Lower leg skin (tissue), 4 donors: ENCODE measurements at regions not wholly inside any gene's neighbourhood (a gene's known extent, or its start where the extent isn't known, plus 50 kb on each side); places are given as distances from the start of the nearest gene placed in this dataset.

Experiments
- DNase-seq, 2 donors: peaks; one replicate each; pipeline ENCODE4 v3.0.0-alpha.2; 2019; ENCODE audit warnings: low spot score in 2 of 2
- H3K4me3 ChIP-seq: fragments of 200-600 bp; sonication (generic); 2 replicates; pipeline ENCODE4 v1.5.1; 2017; ENCODE audit warnings: mild to moderate bottlenecking, low read depth; ENCODE audit not compliant: poor library complexity, severe bottlenecking
- POLR2A ChIP-seq, 2 donors: fragments of 450-650 bp; IDR thresholded peaks; one replicate each; pipeline ENCODE4 v1.6.1; 2016 to 2017; ENCODE audit warnings: antibody characterized with exemption in 2 of 2, mild to moderate bottlenecking in 1 of 2, moderate library complexity in 1 of 2
- WGBS, 2 donors: methylation state at CpG; one replicate each; pipeline ENCODE4 v1.1.5; 2018; 5-methylcytosine and 5-hydroxymethylcytosine counted together
- intact Hi-C: fragments of 100-400 bp; cut with DNase I; formaldehyde crosslinking; loops from one replicate; pipeline ENCODE4 v1.15.0; 2023; ENCODE audit warnings: low total_unique reads
- TF ChIP-seq, protein P1 (sequence below), 3 donors: fragments of 450-650 bp; IDR thresholded peaks; one replicate each; pipeline ENCODE4 v1.5.1; 2016; ENCODE audit warnings: antibody characterized with exemption in 3 of 3, mild to moderate bottlenecking in 3 of 3, moderate library complexity in 2 of 3

DNA sequence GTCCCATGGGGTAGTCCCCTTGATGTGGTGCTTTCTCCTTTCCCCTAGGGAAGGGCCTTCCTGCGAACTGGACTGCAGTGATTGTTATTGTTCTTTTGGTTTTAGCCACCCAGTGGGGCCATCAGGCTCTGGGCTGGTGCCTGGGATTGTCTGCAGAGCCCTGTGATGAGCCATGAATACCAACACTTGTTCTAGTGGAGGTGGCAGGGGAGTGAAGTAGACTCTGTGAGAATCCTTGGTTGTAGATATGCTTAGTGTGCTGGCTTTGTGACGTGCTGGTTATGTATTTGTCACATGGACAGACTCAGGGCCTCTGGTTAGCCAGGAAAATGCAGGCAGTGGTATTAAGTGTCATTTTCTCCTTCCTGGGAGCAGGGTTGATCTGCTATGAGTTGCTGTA is 51.8 kb upstream of the NDUFB4 start:
- H3K4me3 ChIP-seq = no peak overlapping the region
- DNase-seq = no peak
- 83 to 94% methylated on average over 2 of the region's 2 CpGs for WGBS, 2 donors
- TF ChIP-seq, protein P1, sequence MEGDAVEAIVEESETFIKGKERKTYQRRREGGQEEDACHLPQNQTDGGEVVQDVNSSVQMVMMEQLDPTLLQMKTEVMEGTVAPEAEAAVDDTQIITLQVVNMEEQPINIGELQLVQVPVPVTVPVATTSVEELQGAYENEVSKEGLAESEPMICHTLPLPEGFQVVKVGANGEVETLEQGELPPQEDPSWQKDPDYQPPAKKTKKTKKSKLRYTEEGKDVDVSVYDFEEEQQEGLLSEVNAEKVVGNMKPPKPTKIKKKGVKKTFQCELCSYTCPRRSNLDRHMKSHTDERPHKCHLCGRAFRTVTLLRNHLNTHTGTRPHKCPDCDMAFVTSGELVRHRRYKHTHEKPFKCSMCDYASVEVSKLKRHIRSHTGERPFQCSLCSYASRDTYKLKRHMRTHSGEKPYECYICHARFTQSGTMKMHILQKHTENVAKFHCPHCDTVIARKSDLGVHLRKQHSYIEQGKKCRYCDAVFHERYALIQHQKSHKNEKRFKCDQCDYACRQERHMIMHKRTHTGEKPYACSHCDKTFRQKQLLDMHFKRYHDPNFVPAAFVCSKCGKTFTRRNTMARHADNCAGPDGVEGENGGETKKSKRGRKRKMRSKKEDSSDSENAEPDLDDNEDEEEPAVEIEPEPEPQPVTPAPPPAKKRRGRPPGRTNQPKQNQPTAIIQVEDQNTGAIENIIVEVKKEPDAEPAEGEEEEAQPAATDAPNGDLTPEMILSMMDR (IDR thresholded peaks at IDR 0.05) = no peak
- no peak for TF ChIP-seq POLR2A (IDR thresholded peaks at IDR 0.05)
- intact Hi-C loops = no loop called here

DNA sequence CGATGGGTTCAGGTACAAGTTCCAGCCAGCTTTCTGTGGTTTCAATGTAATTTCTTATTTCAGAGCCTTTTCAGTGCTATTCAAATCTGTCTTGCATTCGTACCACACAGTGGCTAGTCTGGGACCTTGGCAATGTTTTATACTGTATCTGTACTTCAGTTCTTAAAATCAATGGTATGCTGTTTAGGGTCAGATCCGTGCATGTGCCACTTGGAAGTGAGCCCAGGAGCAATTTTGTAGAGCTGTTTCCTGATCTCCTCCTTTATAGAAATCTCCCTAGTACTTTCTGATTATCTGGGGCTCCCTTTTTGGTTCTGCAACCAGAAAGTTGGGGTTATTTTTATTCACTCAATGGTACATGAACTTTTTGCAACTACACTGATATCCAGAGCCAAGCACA is 59.5 kb upstream of the NDUFB4 start:
- TF ChIP-seq, protein P1 (IDR thresholded peaks at IDR 0.05) = no peak
- no peak for TF ChIP-seq POLR2A (IDR thresholded peaks at IDR 0.05)
- 41 to 48% methylated on average over 3 of the region's 3 CpGs for WGBS, 2 donors
- DNase-seq = no peak
- intact Hi-C loops = no loop called here
- H3K4me3 ChIP-seq = no peak overlapping the region

DNA sequence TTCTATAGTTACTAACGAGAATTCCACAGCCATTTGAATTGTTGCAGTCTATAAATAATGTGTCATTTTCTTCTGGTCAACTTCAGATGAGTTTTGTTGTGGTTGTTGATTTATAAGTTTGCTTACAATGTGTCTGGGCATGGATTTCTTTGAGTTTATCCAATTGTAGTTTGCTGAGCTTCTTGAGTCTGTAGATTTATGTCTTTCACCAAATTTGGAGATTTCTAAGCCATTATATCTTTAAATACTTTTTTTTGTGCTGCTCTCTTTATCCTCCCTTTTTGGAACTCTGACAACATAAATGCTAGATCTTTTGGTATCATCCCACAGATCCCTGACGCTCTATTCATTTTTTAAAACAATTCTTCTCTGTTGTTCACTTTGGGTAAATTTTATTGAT is 63.2 kb upstream of the NDUFB4 start:
- intact Hi-C loops = no loop called here
- no peak for DNase-seq
- H3K4me3 ChIP-seq = no peak overlapping the region
- 65 to 73% methylated on average over 2 of the region's 2 CpGs for WGBS, 2 donors
- TF ChIP-seq, protein P1 (IDR thresholded peaks at IDR 0.05) = no peak
- no peak for TF ChIP-seq POLR2A (IDR thresholded peaks at IDR 0.05)

DNA sequence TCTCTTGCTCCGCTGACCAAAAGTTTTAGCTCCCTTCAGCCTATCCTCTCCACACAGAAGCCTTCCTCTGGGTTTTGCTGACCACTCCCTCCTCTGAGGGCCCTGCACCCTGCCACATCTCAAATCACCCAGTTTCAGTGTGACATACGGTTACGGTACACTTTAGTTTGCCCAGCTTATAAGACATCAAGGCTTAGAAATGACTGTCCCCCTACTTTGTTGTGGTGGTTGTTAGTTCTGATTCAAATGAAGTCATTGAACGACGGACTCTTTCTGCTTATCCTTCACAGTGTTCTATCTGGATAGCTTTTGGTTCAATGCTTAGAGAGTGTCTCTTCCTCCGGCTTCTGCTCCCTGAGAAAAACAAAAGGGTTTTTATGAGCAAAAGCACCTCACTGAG is 68.0 kb upstream of the NDUFB4 start:
- TF ChIP-seq POLR2A (IDR thresholded peaks at IDR 0.05) = no peak
- TF ChIP-seq, protein P1 (IDR thresholded peaks at IDR 0.05) = no peak
- no peak overlapping the region for H3K4me3 ChIP-seq
- WGBS, 2 donors = 88 to 95% methylated on average over 6 of the region's 6 CpGs
- no peak for DNase-seq
- intact Hi-C loops = no loop called here

DNA sequence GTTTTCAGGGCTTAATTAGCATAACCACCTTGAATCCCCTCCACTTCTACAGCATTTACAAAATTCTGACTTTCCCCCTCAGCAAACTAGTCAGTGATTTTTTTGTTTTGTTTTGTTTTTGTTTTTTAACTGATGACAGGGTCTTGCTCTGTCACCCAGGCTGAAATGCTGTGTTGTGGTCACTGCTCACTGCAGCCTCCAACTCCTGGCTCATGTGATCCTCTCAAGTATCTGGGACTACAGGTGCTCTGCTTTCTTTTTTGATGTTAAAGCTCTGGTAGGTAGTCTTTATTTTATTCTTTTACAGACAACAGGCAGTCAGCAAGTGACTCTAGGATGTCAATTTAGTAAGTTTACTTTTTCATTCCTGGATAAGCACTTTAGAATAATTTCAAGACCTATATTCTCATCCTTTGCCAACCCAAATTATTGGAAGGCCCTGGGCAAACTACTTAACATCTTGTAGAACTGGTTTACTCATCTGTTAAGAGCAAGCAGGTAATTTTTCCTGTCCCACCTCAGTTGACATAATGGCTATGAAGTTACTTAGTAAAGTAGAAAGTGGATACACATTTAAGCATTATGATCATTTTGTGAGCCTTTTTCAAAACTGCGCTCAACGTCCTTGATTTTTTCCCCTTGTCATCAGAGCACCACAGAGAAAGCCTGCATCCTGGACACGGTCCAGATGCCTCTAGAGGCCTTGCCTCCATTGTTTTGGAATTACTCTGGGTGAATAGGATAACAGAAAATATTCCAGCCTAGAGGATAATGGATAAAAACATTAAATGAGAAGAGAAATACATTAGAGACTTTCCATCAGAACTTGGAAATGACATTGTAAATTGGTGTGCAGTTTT is 69.9 kb upstream of the NDUFB4 start:
- intact Hi-C loops = no loop called here
- no peak overlapping the region for H3K4me3 ChIP-seq
- 53 to 54% methylated on average over 3 of the region's 3 CpGs for WGBS, 2 donors
- no peak for TF ChIP-seq POLR2A (IDR thresholded peaks at IDR 0.05)
- TF ChIP-seq, protein P1 (IDR thresholded peaks at IDR 0.05) = no peak
- DNase-seq = no peak
